Immature natural killer cell (primary cell): ENCODE measurements at regions not wholly inside any gene's neighbourhood (a gene's known extent, or its start where the extent isn't known, plus 50 kb on each side); places are given as distances from the start of the nearest gene placed in this dataset.

Experiments used
- DNase-seq, 3 donors: peaks; one replicate each; pipeline ENCODE4 v3.0.0; 2022; ENCODE audit warnings: mixed read lengths in 1 of 3
- H3K27ac Mint-ChIP-seq, 6 donors: one replicate each; pipeline ENCODE4 v1.8.0; 2020; ENCODE audit warnings: mixed read lengths in 6 of 6, mild to moderate bottlenecking in 5 of 6, inconsistent platforms in 4 of 6, moderate library complexity in 3 of 6
- H3K27me3 Mint-ChIP-seq, 3 donors: one replicate each; pipeline ENCODE4 v1.8.0; 2020 to 2021; ENCODE audit warnings: low read depth in 3 of 3, mild to moderate bottlenecking in 3 of 3, mixed read lengths in 3 of 3, moderate library complexity in 3 of 3, inconsistent platforms in 1 of 3
- H3K36me3 Mint-ChIP-seq, 3 donors: one replicate each; pipeline ENCODE4 v1.8.0; 2020; ENCODE audit warnings: mixed read lengths in 3 of 3, inconsistent platforms in 2 of 3, mild to moderate bottlenecking in 2 of 3
- H3K4me1 Mint-ChIP-seq, 2 donors: one replicate each; pipeline ENCODE4 v1.8.0; 2020; ENCODE audit warnings: inconsistent platforms in 2 of 2, mild to moderate bottlenecking in 2 of 2, mixed read lengths in 2 of 2, moderate library complexity in 1 of 2
- H3K4me3 Mint-ChIP-seq, 5 donors: one replicate each; pipeline ENCODE4 v1.8.0; 2020; ENCODE audit warnings: mild to moderate bottlenecking in 5 of 5, mixed read lengths in 5 of 5, inconsistent platforms in 3 of 5, moderate library complexity in 3 of 5
- H3K9me3 Mint-ChIP-seq, 6 donors: one replicate each; pipeline ENCODE4 v1.8.0; 2020; ENCODE audit warnings: mild to moderate bottlenecking in 6 of 6, mixed read lengths in 6 of 6, inconsistent platforms in 4 of 6, moderate library complexity in 3 of 6

DNA sequence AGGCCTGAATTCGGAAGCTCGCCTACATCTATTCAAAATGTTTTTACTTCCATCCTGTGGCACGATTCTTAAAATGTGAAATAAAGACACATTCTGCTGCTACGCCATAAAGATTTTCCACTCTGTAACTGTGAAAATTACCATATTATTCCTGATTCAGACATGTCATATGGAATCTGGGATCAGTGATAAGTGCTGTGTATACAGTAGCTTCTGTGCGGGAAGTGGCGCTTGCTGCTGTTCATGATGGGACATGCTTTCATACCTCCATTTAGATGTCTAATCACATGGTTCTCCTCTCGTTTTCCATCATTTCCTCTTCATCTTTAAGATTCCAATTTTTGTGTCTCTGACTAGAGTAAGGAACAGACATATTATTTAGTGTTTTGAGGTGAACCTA lies 163.2 kb downstream of the TMEM182 start:
- no peaks in the 10 kb centered on the region for H3K36me3 Mint-ChIP-seq
- H3K9me3 Mint-ChIP-seq = peaks cover 0 to 10% (median under 1%) of the 10 kb centered on the region in 6 donors
- no peak overlapping the region for H3K4me3 Mint-ChIP-seq
- H3K27ac Mint-ChIP-seq = no peak overlapping the region
- DNase-seq = no peak
- peaks cover 0 to 1% (median 0%) of the 10 kb centered on the region in 3 donors for H3K27me3 Mint-ChIP-seq
- no peaks in the 10 kb centered on the region for H3K4me1 Mint-ChIP-seq

DNA sequence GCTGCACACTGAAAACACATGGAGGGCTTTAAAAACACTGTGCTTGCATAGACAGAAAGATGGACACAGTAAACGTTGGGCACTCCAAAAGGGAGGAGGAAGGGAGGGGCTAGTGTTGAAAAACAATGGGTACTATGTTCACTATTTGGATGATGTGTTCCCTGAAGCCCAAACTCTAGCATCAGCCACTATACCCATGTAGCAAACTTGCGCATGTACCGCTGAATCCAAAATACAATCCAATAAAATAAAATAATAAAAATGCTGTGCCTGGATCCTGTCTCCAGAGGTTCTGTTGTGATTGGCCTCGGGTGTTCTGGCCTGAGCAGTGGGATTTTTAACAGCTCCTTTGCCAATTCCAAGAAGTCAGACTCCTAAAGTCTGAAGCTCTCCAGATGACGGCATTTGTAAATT lies 166.0 kb downstream of the TMEM182 start:
- Mint-ChIP-seq H3K4me1 (no peaks in the 10 kb centered on the region), H3K27me3 (peaks cover 0 to 2% (median 1%) of the 10 kb centered on the region in 3 donors)

DNA sequence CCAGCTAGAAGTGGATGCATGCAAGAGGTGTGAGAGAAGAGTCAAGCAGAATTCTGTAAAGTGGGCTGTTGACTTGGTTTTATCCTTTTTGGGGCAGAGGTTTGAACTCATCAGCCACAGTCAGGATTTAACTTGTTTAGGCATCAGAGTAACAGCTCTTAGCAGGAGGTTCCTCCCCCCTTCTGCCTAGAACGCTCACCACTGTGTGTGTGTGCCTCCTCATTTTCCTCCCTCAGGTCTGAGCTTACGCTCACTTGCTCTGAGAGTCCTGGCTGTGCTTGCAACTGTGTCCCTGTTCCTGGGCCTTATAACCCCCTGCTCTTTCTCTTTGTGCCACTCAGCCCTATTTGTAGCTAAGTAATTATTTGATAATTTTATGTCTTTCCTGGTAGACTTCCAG lies 167.9 kb downstream of the TMEM182 start:
- DNase-seq = no peak
- H3K27ac Mint-ChIP-seq = no peak overlapping the region
- peaks cover 0 to 2% (median 1%) of the 10 kb centered on the region in 3 donors for H3K27me3 Mint-ChIP-seq
- H3K36me3 Mint-ChIP-seq = no peaks in the 10 kb centered on the region
- H3K9me3 Mint-ChIP-seq = peaks cover 0 to under 1% (median 0%) of the 10 kb centered on the region in 6 donors
- no peak overlapping the region for H3K4me3 Mint-ChIP-seq
- no peaks in the 10 kb centered on the region for H3K4me1 Mint-ChIP-seq

More for the DNA sequence above, 166.0 kb downstream of the TMEM182 start:
- DNase-seq = no peak
- Mint-ChIP-seq H3K4me3 (no peak overlapping the region), H3K9me3 (peaks cover 0 to 2% (median 0%) of the 10 kb centered on the region in 6 donors), H3K36me3 (no peaks in the 10 kb centered on the region), H3K27ac (no peak overlapping the region)

DNA sequence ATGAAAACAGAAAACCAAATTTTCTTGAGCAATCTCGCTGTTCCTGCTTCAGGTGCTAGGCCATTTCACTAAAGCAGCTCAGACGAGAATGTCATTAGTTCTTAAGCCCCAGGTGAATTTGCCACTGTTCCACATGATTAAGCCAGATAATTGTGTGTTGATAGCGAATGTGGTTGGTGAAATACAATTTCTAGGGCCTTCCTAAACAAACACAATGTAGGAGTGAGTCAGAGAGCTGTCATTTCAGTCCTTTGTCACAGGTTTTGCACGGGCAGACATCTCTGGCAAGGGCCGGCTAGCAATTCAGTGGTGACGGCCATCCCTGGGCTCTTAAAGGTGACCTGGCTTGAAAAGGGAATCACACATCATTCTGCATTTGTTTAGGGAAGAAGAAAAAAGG lies 170.7 kb downstream of the TMEM182 start:
- no peak overlapping the region for H3K4me3 Mint-ChIP-seq
- H3K4me1 Mint-ChIP-seq = no peaks in the 10 kb centered on the region
- H3K36me3 Mint-ChIP-seq = peaks cover 0 to 1% (median 0%) of the 10 kb centered on the region in 3 donors
- peaks cover 0 to 2% (median 1%) of the 10 kb centered on the region in 3 donors for H3K27me3 Mint-ChIP-seq
- H3K27ac Mint-ChIP-seq = no peak overlapping the region
- no peak for DNase-seq
- peaks cover 0 to 2% (median 0%) of the 10 kb centered on the region in 6 donors for H3K9me3 Mint-ChIP-seq

DNA sequence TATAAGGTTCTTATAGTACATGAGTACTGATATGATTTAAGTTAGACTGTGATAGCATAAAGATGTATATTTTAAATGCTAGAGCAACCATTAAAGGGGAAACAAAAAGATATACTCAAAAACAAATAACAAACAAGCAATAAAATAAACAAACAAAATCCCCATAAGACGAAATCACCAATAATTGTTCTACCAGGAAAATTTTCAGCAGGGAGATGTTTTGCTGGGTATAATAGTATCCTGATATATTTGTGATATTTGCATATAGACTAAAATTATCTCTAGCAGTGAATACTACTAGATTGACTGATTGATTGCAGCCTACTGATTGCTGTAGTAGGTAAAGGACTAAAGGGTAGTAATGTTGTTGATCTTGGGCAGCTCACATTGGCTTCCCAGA lies 177.4 kb downstream of the TMEM182 start:
- no peak for DNase-seq
- H3K4me3 Mint-ChIP-seq = no peak overlapping the region
- peaks cover 0 to 3% (median 0%) of the 10 kb centered on the region in 3 donors for H3K36me3 Mint-ChIP-seq
- peaks cover 0 to 1% (median 0%) of the 10 kb centered on the region in 3 donors for H3K27me3 Mint-ChIP-seq
- H3K9me3 Mint-ChIP-seq = peaks cover 0 to 13% (median 0%) of the 10 kb centered on the region in 6 donors
- H3K4me1 Mint-ChIP-seq = no peaks in the 10 kb centered on the region
- no peak overlapping the region for H3K27ac Mint-ChIP-seq

DNA sequence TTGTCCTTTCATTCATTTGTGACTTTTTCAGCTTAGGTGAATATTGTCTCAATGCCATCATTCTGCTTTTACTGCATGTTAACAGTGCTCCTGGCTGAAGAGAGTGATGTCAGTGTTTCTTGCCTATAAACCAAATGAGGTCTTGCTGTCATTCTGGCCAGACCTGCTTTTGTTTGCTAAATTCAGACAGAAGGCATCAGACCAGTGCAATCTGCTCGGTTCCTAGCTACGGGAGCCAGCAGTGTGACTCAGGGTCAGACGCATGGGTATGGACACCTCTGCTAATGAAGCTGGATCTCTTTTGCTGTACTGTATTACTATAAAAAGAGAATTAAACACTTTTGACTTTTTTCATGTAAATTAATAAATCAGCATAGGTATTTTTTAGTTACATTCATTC lies 178.9 kb downstream of the TMEM182 start:
- Mint-ChIP-seq H3K27me3 (peaks cover 0 to 1% (median 0%) of the 10 kb centered on the region in 3 donors), H3K27ac (no peak overlapping the region), H3K4me3 (no peak overlapping the region), H3K9me3 (peaks cover 0 to 13% (median 0%) of the 10 kb centered on the region in 6 donors), H3K4me1 (no peaks in the 10 kb centered on the region), H3K36me3 (peaks cover 0 to 3% (median 0%) of the 10 kb centered on the region in 3 donors)
- no peak for DNase-seq

DNA sequence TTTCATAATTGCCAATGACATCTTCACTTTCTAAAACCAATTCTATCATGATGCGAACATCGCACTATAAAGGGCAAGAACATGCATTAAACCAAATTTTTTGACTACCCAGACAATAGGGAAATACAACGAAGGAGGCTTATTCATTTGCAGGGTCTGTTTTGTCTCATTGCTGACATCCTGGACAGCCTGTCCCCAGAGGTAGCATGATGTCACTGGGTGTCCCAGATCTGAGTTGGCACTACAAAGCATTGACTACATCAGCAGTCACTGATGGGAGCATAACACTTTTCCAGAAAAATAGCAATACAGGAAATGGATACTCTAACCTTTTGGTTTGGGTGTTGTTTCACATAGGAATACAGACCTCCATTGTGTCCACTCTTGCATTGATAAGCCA lies 180.3 kb downstream of the TMEM182 start:
- no peak overlapping the region for H3K4me3 Mint-ChIP-seq
- peaks cover 0 to 3% (median 0%) of the 10 kb centered on the region in 3 donors for H3K27me3 Mint-ChIP-seq
- H3K36me3 Mint-ChIP-seq = peaks cover 0 to 3% (median 0%) of the 10 kb centered on the region in 3 donors
- no peaks in the 10 kb centered on the region for H3K4me1 Mint-ChIP-seq
- no peak for DNase-seq
- H3K9me3 Mint-ChIP-seq = peaks cover 0 to 11% (median 0%) of the 10 kb centered on the region in 6 donors
- H3K27ac Mint-ChIP-seq = no peak overlapping the region

DNA sequence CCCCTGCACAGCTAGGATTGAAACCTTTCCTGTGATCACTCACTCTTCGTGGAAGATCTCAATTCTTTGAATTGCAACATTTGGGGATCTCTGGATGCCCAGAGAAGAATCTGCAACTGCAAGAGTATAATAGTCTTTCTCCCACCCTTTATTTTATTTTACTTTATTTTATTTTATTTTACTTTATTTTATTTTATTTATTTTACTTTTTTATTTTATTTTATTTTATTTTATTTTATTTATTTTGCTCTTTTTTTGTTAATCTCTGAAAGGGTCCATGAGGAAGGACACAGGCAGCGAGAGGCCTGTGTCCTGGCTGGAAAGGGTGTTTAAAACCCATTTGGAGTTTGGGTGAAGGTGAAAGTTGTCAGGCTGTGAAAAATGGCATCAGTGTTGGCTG lies 181.4 kb downstream of the TMEM182 start:
- no peak overlapping the region for H3K27ac Mint-ChIP-seq
- H3K36me3 Mint-ChIP-seq = no peaks in the 10 kb centered on the region
- peaks cover 0 to 2% (median 0%) of the 10 kb centered on the region in 3 donors for H3K27me3 Mint-ChIP-seq
- no peak for DNase-seq
- peaks cover 0 to 10% (median 0%) of the 10 kb centered on the region in 6 donors for H3K9me3 Mint-ChIP-seq
- no peaks in the 10 kb centered on the region for H3K4me1 Mint-ChIP-seq
- no peak overlapping the region for H3K4me3 Mint-ChIP-seq

DNA sequence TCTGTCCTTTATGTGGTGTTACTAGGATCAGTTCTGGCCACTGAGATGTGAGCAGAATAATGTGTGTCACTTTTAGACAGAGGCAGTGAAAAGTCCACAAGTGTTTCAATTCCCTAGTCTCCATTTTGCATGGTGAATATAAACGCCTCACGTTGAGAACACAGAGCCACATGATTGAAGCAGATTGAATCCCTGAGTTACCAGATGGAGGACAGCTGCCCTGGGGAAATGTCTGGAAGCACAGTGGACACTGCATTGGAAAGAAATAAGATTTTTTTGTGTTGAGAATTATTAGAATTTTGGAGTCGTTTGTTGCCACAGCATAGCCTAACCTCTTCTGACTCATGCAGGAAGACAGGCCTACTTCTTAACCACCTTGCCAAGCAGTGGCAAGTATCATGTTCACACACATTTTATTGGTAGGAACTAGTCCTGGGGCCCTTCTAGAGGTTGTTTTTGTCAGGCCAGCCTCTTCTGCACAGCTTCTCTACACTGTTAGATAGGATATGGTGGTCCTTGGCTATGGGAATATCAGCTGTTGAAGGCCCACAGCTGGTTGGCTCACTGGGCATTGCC lies 188.6 kb downstream of the TMEM182 start:
- Mint-ChIP-seq H3K27ac (no peak overlapping the region), H3K27me3 (peaks cover 0 to 4% (median 0%) of the 10 kb centered on the region in 3 donors), H3K36me3 (no peaks in the 10 kb centered on the region), H3K4me3 (no peak overlapping the region), H3K9me3 (no peaks in the 10 kb centered on the region), H3K4me1 (no peaks in the 10 kb centered on the region)
- no peak for DNase-seq

DNA sequence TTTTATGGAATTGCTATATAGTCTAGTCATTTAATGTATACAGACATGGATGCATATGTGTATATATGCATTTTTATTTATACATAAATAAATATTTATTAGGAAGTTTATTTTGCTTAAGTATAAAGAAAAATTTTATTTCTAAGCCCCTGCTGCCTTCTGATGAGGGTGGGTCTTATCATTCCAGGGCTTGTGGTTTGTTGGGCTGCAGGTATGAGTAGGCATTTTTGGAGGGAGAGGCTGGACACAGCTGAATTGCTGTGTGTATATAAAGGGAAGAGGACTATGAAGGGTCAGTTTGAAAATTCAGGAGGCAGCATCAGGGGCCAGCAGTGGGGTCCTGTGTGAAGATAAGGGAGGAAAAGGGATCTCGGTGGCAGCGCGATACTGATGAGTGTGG lies 189.4 kb downstream of the TMEM182 start:
- H3K27ac Mint-ChIP-seq = no peak overlapping the region
- DNase-seq = no peak

DNA sequence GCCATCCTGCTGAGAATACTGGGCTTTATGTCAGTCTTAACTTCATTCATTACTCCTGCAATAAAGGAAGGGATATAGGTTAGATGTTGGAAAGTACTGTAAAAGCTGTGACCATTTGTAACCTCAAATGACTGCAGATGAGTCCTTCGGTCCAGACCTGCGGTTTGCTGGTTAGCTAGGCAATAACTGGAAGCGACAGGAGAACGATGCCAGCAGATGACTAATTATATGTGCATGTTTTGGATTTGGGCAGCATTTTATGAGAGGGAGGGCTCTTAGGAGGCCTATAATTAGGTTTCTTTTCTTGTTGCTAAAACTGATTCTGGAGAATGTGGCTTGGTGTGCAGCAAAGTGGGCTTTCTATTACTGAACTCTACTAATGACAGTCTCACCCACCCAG lies 205.6 kb downstream of the TMEM182 start:
- Mint-ChIP-seq H3K27me3 (peaks cover 0 to 4% (median 0%) of the 10 kb centered on the region in 3 donors), H3K4me1 (no peaks in the 10 kb centered on the region), H3K9me3 (peaks cover 0 to 4% (median 0%) of the 10 kb centered on the region in 6 donors), H3K36me3 (no peaks in the 10 kb centered on the region), H3K27ac (no peak overlapping the region), H3K4me3 (no peak overlapping the region)
- DNase-seq = no peak

More for the DNA sequence above, 189.4 kb downstream of the TMEM182 start:
- H3K4me3 Mint-ChIP-seq = no peak overlapping the region
- peaks cover 0 to 3% (median 0%) of the 10 kb centered on the region in 3 donors for H3K27me3 Mint-ChIP-seq
- H3K36me3 Mint-ChIP-seq = no peaks in the 10 kb centered on the region
- no peaks in the 10 kb centered on the region for H3K9me3 Mint-ChIP-seq
- no peaks in the 10 kb centered on the region for H3K4me1 Mint-ChIP-seq

DNA sequence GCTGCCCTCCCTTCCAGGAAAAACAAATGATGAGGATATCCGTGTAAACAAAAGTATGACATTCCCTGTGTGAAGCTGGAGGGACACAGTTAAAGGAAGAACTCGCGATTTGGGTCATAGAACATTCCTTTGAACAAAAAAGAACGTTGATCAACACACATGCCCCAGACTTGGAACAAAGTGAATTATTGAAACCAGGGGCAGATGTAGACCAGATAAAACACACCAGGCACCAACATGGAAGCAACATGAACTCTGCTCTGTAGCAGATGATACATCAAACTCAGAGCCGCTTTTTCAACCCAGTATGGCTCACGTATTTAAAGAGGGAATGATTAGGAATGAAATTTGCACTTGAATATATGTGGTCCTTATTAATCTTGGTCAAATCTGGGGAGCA lies 206.5 kb downstream of the TMEM182 start:
- H3K9me3 Mint-ChIP-seq = peaks cover 0 to 5% (median 0%) of the 10 kb centered on the region in 6 donors
- H3K27me3 Mint-ChIP-seq = peaks cover 0 to 4% (median 0%) of the 10 kb centered on the region in 3 donors
- H3K27ac Mint-ChIP-seq = no peak overlapping the region
- no peak overlapping the region for H3K4me3 Mint-ChIP-seq
- DNase-seq = no peak
- no peaks in the 10 kb centered on the region for H3K36me3 Mint-ChIP-seq
- no peaks in the 10 kb centered on the region for H3K4me1 Mint-ChIP-seq

DNA sequence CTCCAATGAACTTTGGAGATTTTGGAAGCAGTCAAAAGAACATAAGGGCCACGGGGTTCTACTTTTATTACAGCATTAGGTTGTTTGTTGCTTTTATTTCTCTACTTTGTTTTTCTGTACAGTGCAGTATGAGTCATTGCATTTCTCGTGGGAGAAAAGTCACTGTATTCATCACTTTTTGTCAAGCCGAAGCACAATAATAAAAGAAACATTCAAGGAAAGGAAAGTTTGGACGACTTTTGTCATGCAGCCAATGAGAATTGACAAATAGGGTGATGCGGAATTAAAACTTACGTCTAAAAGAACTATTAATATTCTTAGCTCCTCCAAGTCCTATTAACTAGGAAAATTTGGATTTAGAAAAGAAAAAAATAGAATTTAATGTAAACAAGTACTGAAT lies 209.9 kb downstream of the TMEM182 start:
- Mint-ChIP-seq H3K27me3 (peaks cover 0 to 2% (median 0%) of the 10 kb centered on the region in 3 donors), H3K4me3 (no peak overlapping the region), H3K27ac (no peak overlapping the region), H3K4me1 (peaks cover 0 to 6% of the 10 kb centered on the region in 2 donors), H3K9me3 (peaks cover 0 to 4% (median 0%) of the 10 kb centered on the region in 6 donors), H3K36me3 (no peaks in the 10 kb centered on the region)
- DNase-seq = no peak

DNA sequence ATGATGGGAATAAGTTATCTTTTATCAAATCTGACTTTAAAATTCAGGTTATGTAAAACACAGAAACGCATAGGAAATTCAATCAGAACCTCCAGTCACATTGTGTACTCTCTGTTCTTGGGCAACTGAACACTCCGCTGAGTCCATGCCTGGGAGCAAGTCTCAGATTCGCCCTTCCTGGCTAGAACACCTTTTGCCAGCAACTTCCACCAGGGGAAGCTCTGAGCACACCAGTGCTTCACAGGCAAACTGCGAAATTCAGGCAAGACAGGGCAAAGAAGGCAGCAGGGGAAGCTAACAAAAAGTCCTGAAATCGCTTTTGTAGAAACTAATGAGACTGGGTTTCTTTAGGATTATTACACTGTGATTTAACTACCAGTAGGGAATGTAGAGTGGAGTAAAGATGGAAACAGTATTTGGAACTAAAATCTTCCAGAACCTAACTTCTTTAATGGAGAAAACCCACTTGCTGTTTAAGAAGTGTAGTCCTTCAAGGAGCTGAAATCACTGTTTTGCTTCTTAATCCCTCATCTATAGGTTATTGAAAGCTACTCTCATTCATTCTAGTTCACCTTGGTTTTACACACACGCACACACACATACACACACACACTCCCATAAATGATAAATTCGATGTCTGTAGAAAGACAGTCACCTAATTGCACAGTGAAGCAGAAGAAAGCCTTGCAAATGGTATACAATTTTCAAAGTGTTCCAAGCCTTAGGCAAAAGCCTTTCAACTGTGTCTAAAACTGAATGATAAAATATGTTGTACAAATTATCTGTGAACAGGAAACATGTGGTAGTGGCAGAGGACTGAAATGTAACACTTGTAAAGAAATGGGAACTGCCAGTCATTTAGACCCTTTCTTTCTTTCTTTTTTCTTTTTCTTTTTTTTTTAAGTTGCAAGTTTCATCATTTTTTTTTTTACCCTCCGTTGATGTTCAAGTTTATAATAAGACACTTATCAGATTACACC lies 214.5 kb downstream of the TMEM182 start:
- DNase-seq = peak in 1 of 3 donors; percentile 0

More for the DNA sequence above, 214.5 kb downstream of the TMEM182 start:
- Mint-ChIP-seq H3K4me3 (no peak overlapping the region), H3K4me1 (peaks cover 0 to 9% of the 10 kb centered on the region in 2 donors), H3K36me3 (no peaks in the 10 kb centered on the region), H3K9me3 (peaks cover 0 to 2% (median 0%) of the 10 kb centered on the region in 6 donors), H3K27me3 (no peaks in the 10 kb centered on the region), H3K27ac (no peak overlapping the region)
